Stimulated activated naive B cell treated with anti-CD40 and anti-IgM and Interleukin-4, amounts not matched to agents 10 μg/mL and 1 μg/mL and 100 μg/mL, for 72 hours (primary cell): ENCODE measurements at regions not wholly inside any gene's neighbourhood (a gene's known extent, or its start where the extent isn't known, plus 50 kb on each side); places are given as distances from the start of the nearest gene placed in this dataset.

ENCODE experiments used
- ATAC-seq, 2 donors: fragments of 150-1000 bp; cut with Tn5 transposase; replicated peaks; 2 replicates each; pipeline ENCODE4 v1.10.0; 2021; ENCODE audit warnings: moderate library complexity in 1 of 2
- DNase-seq: peaks from one replicate; pipeline ENCODE4 v3.0.0; 2021
- H3K27ac Mint-ChIP-seq: one replicate; pipeline ENCODE4 v1.8.0; 2022; ENCODE audit warnings: mild to moderate bottlenecking, mixed read lengths
- H3K27me3 Mint-ChIP-seq, 2 donors: one replicate each; pipeline ENCODE4 v1.8.0; 2022; ENCODE audit warnings: mixed read lengths in 2 of 2
- H3K36me3 Mint-ChIP-seq, 2 donors: one replicate each; pipeline ENCODE4 v1.8.0; 2022; ENCODE audit warnings: mixed read lengths in 2 of 2, mild to moderate bottlenecking in 1 of 2
- H3K4me1 Mint-ChIP-seq, 2 donors: one replicate each; pipeline ENCODE4 v1.8.0; 2022; ENCODE audit warnings: mixed read lengths in 2 of 2, mild to moderate bottlenecking in 1 of 2
- H3K4me3 Mint-ChIP-seq, 2 donors: one replicate each; pipeline ENCODE4 v1.8.0; 2022; ENCODE audit warnings: mild to moderate bottlenecking in 2 of 2, mixed read lengths in 2 of 2, moderate library complexity in 1 of 2
- H3K9me3 Mint-ChIP-seq, 2 donors: one replicate each; pipeline ENCODE4 v1.8.0; 2022; ENCODE audit warnings: mixed read lengths in 2 of 2, mild to moderate bottlenecking in 1 of 2

- Mint-ChIP-seq H3K4me1 (no peaks in the 10 kb centered on the region), H3K27ac (no peak overlapping the region), H3K4me3 (no peak overlapping the region), H3K27me3 (peaks cover 53 to 83% of the 10 kb centered on the region in 2 donors), H3K9me3 (peaks cover 0 to 4% of the 10 kb centered on the region in 2 donors), H3K36me3 (no peaks in the 10 kb centered on the region)
- ATAC-seq: no peak
- DNase-seq: no peak
Measured at GRCh38 chr6:40973304-40973703, 65.7 kb downstream of the UNC5CL start.

GRCh38 chr6:40972814-40973213, 66.2 kb downstream of the UNC5CL start:
- no peak for DNase-seq
- H3K27ac Mint-ChIP-seq: no peak overlapping the region
- H3K36me3 Mint-ChIP-seq: no peaks in the 10 kb centered on the region
- no peaks in the 10 kb centered on the region for H3K4me1 Mint-ChIP-seq
- ATAC-seq: no peak
- peaks cover 53 to 78% of the 10 kb centered on the region in 2 donors for H3K27me3 Mint-ChIP-seq
- H3K9me3 Mint-ChIP-seq: peaks cover 0 to 4% of the 10 kb centered on the region in 2 donors
- H3K4me3 Mint-ChIP-seq: no peak overlapping the region

- no peak for DNase-seq
- no peak overlapping the region for H3K27ac Mint-ChIP-seq
- H3K36me3 Mint-ChIP-seq: no peaks in the 10 kb centered on the region
- peaks cover 0 to 4% of the 10 kb centered on the region in 2 donors for H3K9me3 Mint-ChIP-seq
- H3K4me3 Mint-ChIP-seq: no peak overlapping the region
- ATAC-seq: no peak
- H3K4me1 Mint-ChIP-seq: no peaks in the 10 kb centered on the region
- peaks cover 49 to 71% of the 10 kb centered on the region in 2 donors for H3K27me3 Mint-ChIP-seq
Measured at GRCh38 chr6:40972190-40972589, 66.8 kb downstream of the UNC5CL start.

GRCh38 chr6:40968620-40969164, 70.3 kb downstream of the UNC5CL start:
- H3K4me3 Mint-ChIP-seq: no peak overlapping the region

GRCh38 chr6:40966860-40967259, 72.2 kb downstream of the UNC5CL start:
- Mint-ChIP-seq H3K27me3 (peaks cover 14 to 31% of the 10 kb centered on the region in 2 donors), H3K27ac (no peak overlapping the region), H3K4me1 (no peaks in the 10 kb centered on the region), H3K36me3 (no peaks in the 10 kb centered on the region), H3K4me3 (no peak overlapping the region), H3K9me3 (no peaks in the 10 kb centered on the region)
- DNase-seq (no peak), ATAC-seq (no peak)

More at GRCh38 chr6:40968620-40969164, 70.3 kb downstream of the UNC5CL start:
- ATAC-seq (no peak), DNase-seq (no peak)
- no peak overlapping the region for H3K27ac Mint-ChIP-seq
- peaks cover 0 to 4% of the 10 kb centered on the region in 2 donors for H3K9me3 Mint-ChIP-seq
- H3K36me3 Mint-ChIP-seq: no peaks in the 10 kb centered on the region
- peaks cover 18 to 44% of the 10 kb centered on the region in 2 donors for H3K27me3 Mint-ChIP-seq
- H3K4me1 Mint-ChIP-seq: no peaks in the 10 kb centered on the region

GRCh38 chr6:40965046-40965445, 74.0 kb downstream of the UNC5CL start:
- no peak overlapping the region for H3K4me3 Mint-ChIP-seq
- ATAC-seq: no peak
- H3K36me3 Mint-ChIP-seq: no peaks in the 10 kb centered on the region
- no peak for DNase-seq
- no peak overlapping the region for H3K27ac Mint-ChIP-seq
- H3K27me3 Mint-ChIP-seq: peaks cover 7 to 15% of the 10 kb centered on the region in 2 donors
- H3K4me1 Mint-ChIP-seq: no peaks in the 10 kb centered on the region
- H3K9me3 Mint-ChIP-seq: no peaks in the 10 kb centered on the region

- Mint-ChIP-seq H3K27me3 (peaks cover 4 to 6% of the 10 kb centered on the region in 2 donors), H3K27ac (no peak overlapping the region), H3K4me1 (no peaks in the 10 kb centered on the region), H3K9me3 (no peaks in the 10 kb centered on the region), H3K4me3 (no peak overlapping the region), H3K36me3 (no peaks in the 10 kb centered on the region)
- no peak for DNase-seq
- no peak for ATAC-seq
Measured at GRCh38 chr6:40963019-40963418, 76.0 kb downstream of the UNC5CL start.

GRCh38 chr6:40962241-40962640, 76.8 kb downstream of the UNC5CL start:
- Mint-ChIP-seq H3K4me1 (no peaks in the 10 kb centered on the region), H3K27me3 (peaks cover 0 to 6% of the 10 kb centered on the region in 2 donors), H3K27ac (no peak overlapping the region), H3K9me3 (no peaks in the 10 kb centered on the region), H3K4me3 (no peak overlapping the region), H3K36me3 (no peaks in the 10 kb centered on the region)
- DNase-seq (peak; percentile 3), ATAC-seq (peak; percentile 82 to 94)

- Mint-ChIP-seq H3K4me3 (no peak overlapping the region), H3K36me3 (no peaks in the 10 kb centered on the region), H3K4me1 (no peaks in the 10 kb centered on the region), H3K9me3 (no peaks in the 10 kb centered on the region), H3K27ac (no peak overlapping the region), H3K27me3 (peaks cover 0 to 6% of the 10 kb centered on the region in 2 donors)
- DNase-seq: no peak
- no peak for ATAC-seq
Measured at GRCh38 chr6:40961831-40962230, 77.2 kb downstream of the UNC5CL start.

GRCh38 chr6:40960742-40961430, 78.1 kb downstream of the UNC5CL start:
- Mint-ChIP-seq H3K4me3 (no peak overlapping the region), H3K36me3 (no peaks in the 10 kb centered on the region), H3K27ac (no peak overlapping the region), H3K27me3 (peaks cover 5 to 6% of the 10 kb centered on the region in 2 donors), H3K9me3 (no peaks in the 10 kb centered on the region), H3K4me1 (no peaks in the 10 kb centered on the region)
- DNase-seq: no peak
- ATAC-seq: no peak

GRCh38 chr6:40959781-40960327, 79.2 kb downstream of the UNC5CL start:
- no peak overlapping the region for H3K4me3 Mint-ChIP-seq
- ATAC-seq: no peak
- no peaks in the 10 kb centered on the region for H3K4me1 Mint-ChIP-seq
- no peaks in the 10 kb centered on the region for H3K9me3 Mint-ChIP-seq
- peaks cover 8% of the 10 kb centered on the region in 2 donors for H3K27me3 Mint-ChIP-seq
- H3K36me3 Mint-ChIP-seq: no peaks in the 10 kb centered on the region
- no peak for DNase-seq
- no peak overlapping the region for H3K27ac Mint-ChIP-seq

- Mint-ChIP-seq H3K4me1 (no peaks in the 10 kb centered on the region), H3K36me3 (no peaks in the 10 kb centered on the region), H3K9me3 (no peaks in the 10 kb centered on the region), H3K27ac (no peak overlapping the region), H3K27me3 (peaks cover 11 to 13% of the 10 kb centered on the region in 2 donors), H3K4me3 (no peak overlapping the region)
- ATAC-seq (no peak), DNase-seq (no peak)
Measured at GRCh38 chr6:40958738-40959137, 80.3 kb downstream of the UNC5CL start.

- Mint-ChIP-seq H3K4me3 (no peak overlapping the region), H3K4me1 (no peaks in the 10 kb centered on the region), H3K27ac (no peak overlapping the region), H3K27me3 (peaks cover 11 to 13% of the 10 kb centered on the region in 2 donors), H3K36me3 (no peaks in the 10 kb centered on the region), H3K9me3 (no peaks in the 10 kb centered on the region)
- DNase-seq (no peak), ATAC-seq (no peak)
Measured at GRCh38 chr6:40957616-40958492, 81.2 kb downstream of the UNC5CL start.

GRCh38 chr6:40956936-40957335, 82.1 kb downstream of the UNC5CL start:
- no peak for ATAC-seq
- no peak for DNase-seq
- peaks cover 11 to 13% of the 10 kb centered on the region in 2 donors for H3K27me3 Mint-ChIP-seq
- H3K9me3 Mint-ChIP-seq: no peaks in the 10 kb centered on the region
- no peak overlapping the region for H3K27ac Mint-ChIP-seq
- no peak overlapping the region for H3K4me3 Mint-ChIP-seq
- no peaks in the 10 kb centered on the region for H3K36me3 Mint-ChIP-seq
- no peaks in the 10 kb centered on the region for H3K4me1 Mint-ChIP-seq
